Neural cell (in vitro differentiated cells): ENCODE measurements at regions not wholly inside any gene's neighbourhood (a gene's known extent, or its start where the extent isn't known, plus 50 kb on each side); places are given as distances from the start of the nearest gene placed in this dataset.

ENCODE experiments used
- H2AFZ ChIP-seq: fragments of 200-600, 300-800 bp; sonication (generic), shearing (Covaris generic); 2 replicates; pipeline ENCODE4 v1.6.0; 2014; ENCODE audit warnings: low read depth, mild to moderate bottlenecking, antibody characterized with exemption, low read length, moderate library complexity
- H3F3A ChIP-seq: fragments of 200-600 bp; shearing (Covaris generic); 2 replicates; pipeline ENCODE4 v1.6.1; 2016; ENCODE audit warnings: mild to moderate bottlenecking, moderate library complexity, mixed read lengths, antibody characterized with exemption, low read length; ENCODE audit not compliant: insufficient read depth, poor library complexity, severe bottlenecking
- H3K27ac ChIP-seq: fragments of 200-600, 300-800 bp; sonication (generic), shearing (Covaris generic); 2 replicates; pipeline ENCODE4 v1.5.1; 2014; ENCODE audit warnings: mild to moderate bottlenecking, low read length, moderate library complexity
- H3K27me3 ChIP-seq: fragments of 300-800, 200-600 bp; sonication (generic), shearing (Covaris generic); 2 replicates; pipeline ENCODE4 v1.6.0; 2014; ENCODE audit warnings: mild to moderate bottlenecking, low read depth, low read length, moderate library complexity; ENCODE audit not compliant: insufficient read depth
- H3K36me3 ChIP-seq: fragments of 300-800, 200-600 bp; sonication (generic), shearing (Covaris generic); 2 replicates; pipeline ENCODE4 v1.5.1; 2014; ENCODE audit warnings: mild to moderate bottlenecking, antibody characterized with exemption, low read length, moderate library complexity; ENCODE audit not compliant: insufficient read depth
- H3K4me2 ChIP-seq: fragments of 300-800, 200-600 bp; sonication (generic), shearing (Covaris generic); 2 replicates; pipeline ENCODE4 v1.6.0; 2014; ENCODE audit warnings: mild to moderate bottlenecking, low read length
- H3K4me3 ChIP-seq: fragments of 300-800, 200-600 bp; sonication (generic), shearing (Covaris generic); 2 replicates; pipeline ENCODE4 v1.5.1; 2014; ENCODE audit warnings: mild to moderate bottlenecking, low read length, moderate library complexity
- H3K79me2 ChIP-seq: fragments of 200-600 bp; shearing (Covaris generic); replicated peaks from 2 replicates; pipeline ENCODE4 v1.6.0; 2014; ENCODE audit warnings: mild to moderate bottlenecking, low read length, moderate library complexity; ENCODE audit not compliant: insufficient read depth
- H3K9ac ChIP-seq: fragments of 300-800, 200-600 bp; sonication (generic), shearing (Covaris generic); 2 replicates; pipeline ENCODE4 v1.6.1; 2016; ENCODE audit warnings: mild to moderate bottlenecking, low read length, mixed read lengths
- H3K9me2 ChIP-seq: fragments of 200-600 bp; shearing (Covaris generic); 2 replicates; pipeline ENCODE4 v1.6.1; 2016; ENCODE audit warnings: mild to moderate bottlenecking, low read length, mixed read lengths; ENCODE audit not compliant: insufficient read depth
- H3K9me3 ChIP-seq: fragments of 200-600, 300-800 bp; sonication (generic), shearing (Covaris generic); 2 replicates; pipeline ENCODE4 v1.6.1; 2016; ENCODE audit warnings: mild to moderate bottlenecking, mixed run types, low read length, moderate library complexity, mixed read lengths
- H4K20me1 ChIP-seq: fragments of 200-600 bp; shearing (Covaris generic); 2 replicates; pipeline ENCODE4 v1.6.1; 2016; ENCODE audit warnings: mild to moderate bottlenecking, mixed run types; ENCODE audit not compliant: insufficient read depth
- CTCF ChIP-seq: fragments of 450-650 bp; IDR thresholded peaks from 2 replicates; pipeline ENCODE4 v1.5.1; 2014; ENCODE audit warnings: antibody characterized with exemption, mild to moderate bottlenecking, moderate library complexity; ENCODE audit not compliant: poor library complexity, severe bottlenecking
- EP300 ChIP-seq: fragments of 450-650 bp; conservative IDR thresholded peaks from 2 replicates; pipeline ENCODE4 v1.6.1; 2014; ENCODE audit warnings: antibody characterized with exemption, mild to moderate bottlenecking, moderate library complexity; ENCODE audit not compliant: poor library complexity, severe bottlenecking
- EZH2 ChIP-seq: fragments of 200-600, 300-800 bp; shearing (Covaris generic), sonication (generic); IDR thresholded peaks from 2 replicates; pipeline ENCODE4 v1.6.1; 2014; ENCODE audit warnings: antibody characterized with exemption, low read length, borderline replicate concordance, mild to moderate bottlenecking; ENCODE audit not compliant: insufficient read depth, poor library complexity, severe bottlenecking
- MXI1 ChIP-seq: fragments of 450-650 bp; conservative IDR thresholded peaks from 2 replicates; pipeline ENCODE4 v1.6.1; 2014; ENCODE audit warnings: antibody characterized with exemption, mild to moderate bottlenecking; ENCODE audit not compliant: poor library complexity, severe bottlenecking
- POLR2AphosphoS5 ChIP-seq: IDR thresholded peaks from 2 replicates; pipeline ENCODE4 v1.6.1; 2012
- RAD21 ChIP-seq: fragments of 450-650 bp; conservative IDR thresholded peaks from 2 replicates; pipeline ENCODE4 v1.6.1; 2014; ENCODE audit warnings: antibody characterized with exemption, mild to moderate bottlenecking, moderate library complexity
- REST ChIP-seq: IDR thresholded peaks from 2 replicates; pipeline ENCODE4 v1.6.1; 2012; ENCODE audit warnings: borderline replicate concordance
- SMC3 ChIP-seq: fragments of 450-650 bp; conservative IDR thresholded peaks from 2 replicates; pipeline ENCODE4 v1.6.1; 2014; ENCODE audit warnings: antibody characterized with exemption, mild to moderate bottlenecking, moderate library complexity; ENCODE audit not compliant: poor library complexity
- TAF1 ChIP-seq: IDR thresholded peaks from 2 replicates; pipeline ENCODE4 v1.6.1; 2012; ENCODE audit warnings: low read depth

DNA sequence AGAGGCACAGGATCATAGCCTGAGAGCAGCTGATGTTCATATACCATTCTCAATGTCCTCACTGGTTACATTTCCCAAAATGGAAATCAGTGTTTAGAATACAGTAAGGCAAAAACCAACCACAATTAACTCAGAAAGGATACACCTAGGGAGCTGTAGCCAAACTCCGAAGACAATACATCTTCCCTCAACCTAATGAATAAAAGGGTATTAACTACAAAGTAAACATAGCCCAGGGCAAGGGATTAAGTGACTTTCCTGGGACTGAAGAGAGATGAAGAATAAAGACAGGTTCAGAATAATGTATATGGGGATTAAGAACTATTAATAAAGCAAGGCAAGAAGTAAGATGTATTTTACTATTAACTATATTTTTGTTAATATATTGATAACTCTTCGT, 79.5 kb downstream of the RPS29 start (continued):
- no peak for TF ChIP-seq EP300

- TF ChIP-seq TAF1 (no peak), RAD21 (no peak), POLR2AphosphoS5 (no peak), CTCF (no peak), EP300 (no peak), REST (no peak), MXI1 (no peak), EZH2 (no peak)
- Histone ChIP-seq H3K9me3 (no peaks in the 10 kb centered on the region), H3K27ac (no peak overlapping the region), H3K27me3 (no peaks in the 10 kb centered on the region), H4K20me1 (no peaks in the 10 kb centered on the region), H3K9me2 (no peaks in the 10 kb centered on the region), H2AFZ (no peak overlapping the region), H3K36me3 (no peaks in the 10 kb centered on the region), H3K4me3 (no peak overlapping the region), H3F3A (no peaks in the 10 kb centered on the region), H3K4me2 (no peak overlapping the region), H3K9ac (no peak overlapping the region), H3K79me2 (no peaks in the 10 kb centered on the region)
Measured at GRCh38 chr14:49505041-49505766, 81.0 kb downstream of the RPS29 start.

DNA sequence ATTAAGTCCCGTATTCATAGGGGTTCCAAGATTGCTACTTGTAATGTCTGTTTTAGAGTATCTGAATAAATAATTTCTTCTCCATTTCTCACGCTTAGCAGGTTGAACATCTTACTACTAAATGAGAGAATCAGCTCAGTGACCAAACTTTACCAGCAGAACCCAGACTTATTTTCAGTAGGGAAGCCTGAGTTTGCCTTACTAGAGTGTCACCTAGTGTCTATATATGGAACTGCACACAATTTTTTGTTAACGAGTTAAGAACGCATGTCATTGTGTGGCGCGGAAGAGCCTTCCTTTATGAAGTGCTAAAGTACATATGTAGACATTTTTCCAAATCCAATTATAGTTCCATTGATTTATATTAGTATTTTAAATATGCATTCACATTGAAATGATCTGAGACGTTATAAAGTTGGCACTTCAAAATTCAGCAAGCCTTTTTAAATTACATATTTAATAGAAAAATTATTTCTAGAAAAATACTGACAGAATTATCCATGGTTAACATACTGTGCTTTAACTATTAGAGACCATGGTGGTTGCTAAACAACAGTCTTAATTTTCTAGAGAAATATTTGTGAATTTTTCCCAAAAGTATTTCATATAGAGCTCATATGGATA, 88.3 kb downstream of the RPS29 start:
- Histone ChIP-seq H3K36me3 (no peaks in the 10 kb centered on the region), H3K27ac (no peak overlapping the region), H2AFZ (no peak overlapping the region), H4K20me1 (no peaks in the 10 kb centered on the region), H3K4me2 (no peak overlapping the region), H3K9ac (no peak overlapping the region), H3K27me3 (no peaks in the 10 kb centered on the region), H3F3A (no peaks in the 10 kb centered on the region), H3K9me2 (no peaks in the 10 kb centered on the region), H3K9me3 (no peaks in the 10 kb centered on the region), H3K4me3 (no peak overlapping the region), H3K79me2 (no peaks in the 10 kb centered on the region)
- peak; percentile 88 for TF ChIP-seq CTCF
- no peak for TF ChIP-seq POLR2AphosphoS5
- TF ChIP-seq REST: no peak
- peak; percentile 92 for TF ChIP-seq RAD21
- no peak for TF ChIP-seq EZH2
- TF ChIP-seq TAF1: no peak
- TF ChIP-seq EP300: no peak
- no peak for TF ChIP-seq MXI1
- TF ChIP-seq SMC3: peak; percentile 84
